HG02759 (cell line): ENCODE measurements at regions not wholly inside any gene's neighbourhood (a gene's known extent, or its start where the extent isn't known, plus 50 kb on each side); places are given as distances from the start of the nearest gene placed in this dataset.

Experiments used
- ATAC-seq: cut with Tn5 transposase; IDR thresholded peaks from one replicate; pipeline ENCODE4 v1.9.1; 2021; ENCODE audit warnings: mild to moderate bottlenecking, moderate library complexity; ENCODE audit not compliant: unreplicated experiment

DNA sequence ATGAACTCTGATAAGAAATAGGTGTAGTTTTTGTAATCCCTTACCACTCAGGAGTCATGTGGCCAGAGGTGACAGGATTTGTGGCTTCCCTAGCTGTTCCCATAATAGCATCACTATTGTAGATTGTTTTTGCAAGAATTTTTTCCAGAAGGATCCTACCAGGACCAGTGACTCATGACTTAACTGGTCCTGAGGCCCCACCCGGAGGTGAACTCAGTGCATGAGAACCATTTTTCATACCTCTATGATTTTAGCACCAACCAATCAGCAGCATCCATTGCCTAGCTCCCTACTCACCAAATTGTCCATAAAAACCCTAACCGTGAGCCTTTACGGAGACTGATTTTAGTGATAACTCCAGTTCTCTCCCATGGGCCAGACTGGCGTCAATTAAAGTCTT is 484.8 kb downstream of the PSAT1 start:
- ATAC-seq = no peak

DNA sequence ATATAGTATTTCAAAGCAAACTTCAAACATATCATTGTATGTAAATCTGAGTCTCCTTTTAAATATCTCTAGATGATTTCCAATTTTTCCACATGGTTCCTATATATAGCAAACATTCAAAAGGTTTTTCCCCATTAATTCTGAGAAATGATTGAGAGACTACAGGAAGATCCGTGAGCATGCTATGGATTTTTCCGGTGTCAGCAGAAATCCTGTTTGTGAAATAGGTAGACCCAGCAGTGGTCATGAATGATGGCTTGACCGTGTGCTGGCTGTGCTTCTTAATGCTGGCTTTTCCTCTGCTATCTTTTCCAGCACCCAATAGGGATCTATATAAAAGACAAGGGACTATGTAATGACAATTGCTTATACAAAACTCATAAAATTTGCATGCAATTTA is 485.3 kb downstream of the PSAT1 start:
- no peak for ATAC-seq

DNA sequence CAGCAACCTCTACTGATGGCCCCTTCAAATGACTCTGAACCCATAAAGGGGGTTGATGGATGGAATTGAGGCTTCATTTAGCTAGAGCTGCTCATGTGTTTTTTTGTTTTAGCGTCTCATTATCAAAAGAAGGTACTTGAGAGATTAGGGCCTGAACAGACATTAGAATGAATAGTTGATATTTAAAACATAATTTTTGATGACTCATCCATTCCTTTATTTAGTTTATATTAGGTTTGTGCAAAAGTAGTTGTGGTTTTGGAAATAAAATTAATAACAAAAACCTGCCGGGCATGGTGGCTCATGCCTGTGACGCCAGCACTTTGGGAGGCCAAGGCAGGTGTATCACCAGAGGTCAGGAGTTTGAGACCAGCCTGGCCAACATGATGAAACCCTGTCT is 485.9 kb downstream of the PSAT1 start:
- no peak for ATAC-seq

DNA sequence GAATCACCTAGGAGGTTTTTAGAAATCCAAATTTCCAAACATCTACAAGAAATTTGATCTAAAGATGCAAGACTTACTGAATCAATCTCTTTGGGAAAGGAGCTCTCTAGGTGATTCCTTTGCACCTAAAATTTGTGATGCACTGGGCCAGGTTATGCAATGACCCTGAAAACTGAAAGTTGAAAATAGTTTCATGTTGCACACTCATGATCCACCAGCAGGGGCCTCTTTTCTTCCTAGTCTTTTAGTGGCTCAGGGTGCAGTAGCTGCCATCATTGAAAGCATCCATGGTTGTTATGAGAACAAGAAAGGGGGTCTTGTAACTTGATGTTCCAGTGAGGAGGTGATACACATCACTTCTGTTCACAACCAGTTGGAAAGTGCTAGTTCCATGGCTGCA is 486.8 kb downstream of the PSAT1 start:
- no peak for ATAC-seq

DNA sequence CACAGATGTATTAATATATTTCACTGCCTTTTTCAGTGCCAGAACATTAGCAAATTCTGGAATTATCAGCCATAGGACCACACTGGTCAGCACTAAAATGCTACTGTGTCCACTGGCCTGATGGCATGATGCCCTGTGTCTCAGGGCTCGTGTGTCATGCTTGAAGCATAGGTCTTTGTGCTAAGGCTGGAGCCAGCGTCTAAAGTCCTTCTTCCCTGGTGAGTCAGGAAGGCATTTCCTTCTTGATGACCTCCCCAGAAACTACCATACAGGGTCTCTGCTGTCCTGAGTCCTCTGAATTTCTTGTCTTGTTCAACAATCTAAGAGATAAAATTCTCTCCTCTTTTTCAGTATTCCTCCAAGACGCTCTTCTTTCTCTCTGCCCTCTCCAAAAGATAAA is 489.9 kb downstream of the PSAT1 start:
- ATAC-seq = no peak

DNA sequence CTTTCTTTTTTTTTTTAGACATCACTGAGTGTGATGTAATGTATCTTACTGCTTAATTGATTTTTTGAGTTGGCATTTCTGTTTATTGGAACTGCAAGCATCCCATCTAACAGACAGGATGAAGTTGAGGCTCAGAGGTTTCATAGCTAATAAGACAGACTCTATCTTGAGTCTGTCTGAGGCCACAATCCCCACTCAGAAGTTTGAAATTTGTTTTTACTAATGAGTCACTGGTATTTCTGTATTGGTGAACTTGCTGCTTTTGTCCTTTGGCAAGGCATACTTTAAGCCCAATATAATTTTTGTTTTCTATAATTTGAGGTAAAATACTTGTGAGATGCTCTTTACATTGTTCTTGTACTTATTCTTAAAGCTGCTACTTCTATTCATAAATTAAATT is 491.2 kb downstream of the PSAT1 start:
- no peak for ATAC-seq

DNA sequence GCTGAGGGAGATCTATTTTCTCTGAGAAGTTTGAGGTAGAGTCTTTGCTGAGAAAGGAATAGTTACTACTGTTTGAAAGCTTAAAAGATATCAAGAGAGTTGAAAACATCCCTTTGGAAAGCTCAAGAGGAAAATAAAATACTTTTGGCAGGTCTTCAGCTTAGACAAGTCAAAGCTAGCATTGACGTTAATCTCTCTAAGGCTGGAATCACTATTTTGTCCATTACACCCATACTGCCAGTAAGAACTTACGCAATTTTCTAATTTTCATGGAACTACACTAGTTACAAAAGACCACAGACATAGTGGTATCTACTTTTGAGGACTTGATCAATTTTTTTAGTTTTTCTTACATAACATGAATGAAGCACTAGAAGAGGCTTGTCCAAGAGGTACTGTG is 494.9 kb downstream of the PSAT1 start:
- ATAC-seq = no peak

DNA sequence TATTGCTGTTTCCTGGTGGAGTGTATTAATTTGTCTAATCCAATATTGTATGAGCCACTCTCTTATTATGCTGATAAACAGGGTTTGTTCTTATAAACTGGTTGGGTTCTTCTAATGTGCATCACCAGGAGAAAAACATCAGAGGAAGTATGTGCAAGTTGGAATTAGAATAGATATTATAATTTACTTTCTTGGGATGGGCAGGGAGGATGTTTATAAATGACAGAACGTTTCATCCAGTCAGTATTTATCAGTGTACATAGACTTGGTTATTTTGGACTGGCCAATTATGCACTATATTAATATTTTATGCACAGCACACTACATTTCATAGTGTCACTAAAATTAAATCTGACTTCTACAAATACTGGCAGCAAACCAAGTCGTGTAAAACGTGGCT is 495.8 kb downstream of the PSAT1 start:
- ATAC-seq = no peak

DNA sequence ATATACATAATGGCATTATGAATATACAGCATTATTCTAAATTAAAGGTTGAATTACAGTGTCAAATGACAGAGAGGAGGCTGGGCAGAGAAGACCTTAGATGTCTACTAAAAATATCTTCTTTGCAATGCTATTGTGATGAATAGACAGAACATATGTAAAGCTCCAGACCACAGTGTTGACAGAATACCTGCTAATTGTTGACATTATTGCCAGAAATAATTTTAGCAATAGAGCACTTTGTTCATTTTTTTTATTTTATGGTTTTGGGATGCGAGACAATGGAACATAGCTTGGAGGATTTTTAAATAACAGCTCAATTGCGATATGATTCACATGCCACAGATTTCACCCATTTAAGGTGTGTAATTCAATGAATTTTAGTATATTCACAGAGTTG is 508.8 kb downstream of the PSAT1 start:
- ATAC-seq = no peak

DNA sequence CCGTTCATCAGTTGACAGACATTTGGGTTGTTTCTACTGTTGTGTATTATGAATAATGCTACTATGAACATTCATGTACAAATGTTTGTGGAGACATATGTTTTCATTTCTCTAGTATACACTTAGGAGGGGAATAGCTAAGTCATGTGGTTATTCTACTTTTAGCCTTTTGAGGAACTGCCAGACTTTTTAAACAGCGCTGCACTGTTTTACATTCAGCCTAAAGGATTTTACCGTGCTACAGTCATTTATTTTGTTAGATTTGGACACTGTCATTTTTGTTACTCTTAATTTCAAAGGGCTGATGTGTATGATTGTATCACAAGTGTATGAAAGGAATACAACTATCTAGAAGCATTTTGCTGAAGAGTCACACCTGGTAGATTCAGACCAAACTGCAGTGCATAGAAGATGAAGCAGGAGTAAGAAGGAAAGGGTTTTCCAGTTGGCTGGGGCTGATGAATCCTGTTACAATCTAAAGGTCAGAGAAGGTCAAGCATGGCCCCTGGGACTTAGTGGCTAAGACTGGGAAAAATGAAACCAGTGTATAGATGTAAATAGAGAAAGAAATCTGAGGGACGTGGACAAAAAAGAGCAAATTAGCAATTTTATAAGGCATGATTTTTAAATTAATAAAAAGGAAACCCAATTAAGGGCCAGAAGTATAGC is 509.7 kb downstream of the PSAT1 start:
- ATAC-seq = no peak

GRCh38 chr9:78807286-78807685 is 510.4 kb downstream of the PSAT1 start:
- no peak for ATAC-seq

DNA sequence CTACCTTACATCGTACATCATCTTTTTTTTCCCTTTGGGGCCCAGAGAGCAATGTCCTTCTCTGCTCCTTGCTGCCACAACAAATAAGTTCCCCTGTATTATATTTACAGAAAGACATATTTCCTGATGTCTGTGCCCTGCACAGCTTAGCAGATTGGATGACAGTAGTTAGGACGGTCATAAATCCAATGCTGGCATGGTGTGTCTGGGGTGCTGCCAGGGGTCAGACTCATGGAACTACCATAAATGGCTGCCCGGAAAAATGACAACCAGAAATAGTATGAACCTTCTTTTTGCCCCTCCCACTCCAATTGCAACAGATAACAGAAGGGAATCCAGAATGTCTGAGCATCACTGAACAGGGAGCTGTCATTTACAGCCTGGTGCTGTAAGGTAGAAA is 511.1 kb downstream of the PSAT1 start:
- ATAC-seq = no peak

DNA sequence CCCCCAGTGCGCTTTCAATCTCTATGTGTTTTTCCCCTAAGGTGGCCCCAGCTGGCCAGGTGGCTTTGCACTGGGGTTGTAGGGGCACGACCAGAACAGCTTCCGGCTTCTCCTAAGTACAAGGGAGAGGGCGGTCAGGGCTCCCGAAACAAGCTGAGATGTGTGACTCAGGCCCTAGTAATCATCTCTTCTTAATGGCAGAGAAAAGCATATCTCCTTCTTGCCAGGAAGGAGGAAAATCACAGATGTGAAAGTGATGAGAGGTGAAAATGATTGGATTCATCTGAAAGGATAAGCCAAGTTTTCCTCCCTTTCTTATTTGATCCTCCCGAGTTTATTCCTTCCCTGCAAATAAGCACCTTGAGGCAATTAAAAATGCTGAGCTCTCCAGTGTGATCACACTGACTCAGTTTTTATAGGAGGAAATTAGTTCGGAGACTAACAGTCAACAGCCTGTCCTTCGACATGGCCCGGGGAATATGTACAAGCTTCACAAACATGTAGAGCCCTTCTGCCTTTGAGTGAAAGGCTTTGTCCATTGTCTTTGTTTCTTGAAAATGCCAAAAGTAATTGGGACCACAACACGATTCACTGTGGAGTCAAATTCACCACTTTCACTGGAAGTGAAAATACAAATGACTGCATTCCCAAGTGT is 514.8 kb downstream of the PSAT1 start:
- ATAC-seq = no peak

GRCh38 chr9:78812665-78813064 is 515.7 kb downstream of the PSAT1 start:
- no peak for ATAC-seq

- ATAC-seq = no peak
Measured at GRCh38 chr9:78813602-78814180, 516.8 kb downstream of the PSAT1 start.

DNA sequence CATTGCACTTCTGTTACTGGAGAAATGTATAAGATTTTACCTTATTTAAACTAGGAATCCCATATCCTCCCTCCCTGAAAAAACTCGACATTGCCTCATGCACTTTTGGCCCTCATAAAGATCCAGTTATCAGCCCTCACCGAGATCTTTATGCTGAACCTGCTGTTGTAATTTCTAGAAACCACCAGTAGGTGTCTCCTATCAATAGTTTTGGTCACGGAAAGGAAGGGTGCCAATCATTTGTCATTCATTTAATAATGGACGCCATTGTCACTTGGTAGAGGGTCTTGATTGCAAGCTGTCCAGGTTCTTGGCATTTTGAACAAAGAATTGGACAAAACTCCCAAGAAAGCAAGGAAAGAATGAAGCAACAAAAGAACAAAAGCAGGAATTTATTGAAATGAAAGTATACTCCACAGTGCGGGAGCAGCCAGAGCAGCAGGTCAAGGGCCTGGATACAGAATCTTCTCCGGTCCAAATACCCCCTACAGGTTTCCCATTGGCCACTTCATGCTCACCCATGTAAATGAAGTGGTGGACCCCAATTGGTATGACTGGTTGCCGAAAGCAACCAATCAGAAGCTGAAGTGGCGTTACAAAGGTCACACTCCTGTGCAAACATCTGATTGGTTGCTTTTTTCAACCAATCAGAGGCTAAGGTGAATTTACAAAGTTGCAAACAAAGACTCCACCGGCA is 524.3 kb downstream of the PSAT1 start:
- ATAC-seq = peak; percentile 87

GRCh38 chr9:78826527-78826926 is 529.6 kb downstream of the PSAT1 start:
- no peak for ATAC-seq

DNA sequence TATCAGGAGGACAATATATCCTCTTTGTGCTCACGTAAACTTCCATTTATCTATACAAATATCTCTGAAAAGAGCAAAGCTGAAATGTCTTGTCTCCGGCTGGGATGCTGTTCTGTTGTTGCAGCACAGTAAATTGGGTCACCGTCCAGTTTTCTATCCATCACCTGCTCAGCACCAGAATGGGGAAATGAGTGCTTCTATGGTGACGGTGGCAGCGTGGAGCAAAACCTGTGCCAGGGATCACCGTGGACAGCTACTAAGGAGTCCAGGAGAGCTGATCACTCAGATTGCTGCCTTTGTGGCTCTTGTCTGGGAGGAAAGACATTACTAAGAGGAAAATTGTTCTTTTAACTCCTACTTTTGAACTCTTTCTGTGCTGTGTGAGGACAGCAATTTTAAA is 531.6 kb downstream of the PSAT1 start:
- no peak for ATAC-seq

DNA sequence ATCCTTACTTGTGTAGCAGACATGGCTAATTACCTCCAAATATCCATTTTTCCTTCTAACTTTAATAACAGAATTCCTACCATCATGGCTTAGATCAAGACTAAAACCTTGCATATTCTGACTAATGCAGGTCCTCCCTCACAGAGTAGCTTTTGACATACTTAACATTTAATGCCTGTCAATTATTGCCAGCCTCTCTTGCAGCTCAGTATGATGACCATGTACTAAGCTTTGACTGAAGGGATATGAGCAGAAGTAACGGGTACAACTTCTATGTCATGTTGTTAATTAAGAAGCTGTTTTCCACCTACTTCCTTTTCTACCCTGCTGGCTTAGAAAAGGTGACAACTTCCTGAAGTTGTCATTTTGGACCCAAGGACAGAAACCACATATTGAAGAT is 533.4 kb downstream of the PSAT1 start:
- no peak for ATAC-seq

GRCh38 chr9:78831726-78832125 is 534.8 kb downstream of the PSAT1 start:
- no peak for ATAC-seq

- no peak for ATAC-seq
Measured at GRCh38 chr9:78835928-78836450, 539.1 kb downstream of the PSAT1 start.

DNA sequence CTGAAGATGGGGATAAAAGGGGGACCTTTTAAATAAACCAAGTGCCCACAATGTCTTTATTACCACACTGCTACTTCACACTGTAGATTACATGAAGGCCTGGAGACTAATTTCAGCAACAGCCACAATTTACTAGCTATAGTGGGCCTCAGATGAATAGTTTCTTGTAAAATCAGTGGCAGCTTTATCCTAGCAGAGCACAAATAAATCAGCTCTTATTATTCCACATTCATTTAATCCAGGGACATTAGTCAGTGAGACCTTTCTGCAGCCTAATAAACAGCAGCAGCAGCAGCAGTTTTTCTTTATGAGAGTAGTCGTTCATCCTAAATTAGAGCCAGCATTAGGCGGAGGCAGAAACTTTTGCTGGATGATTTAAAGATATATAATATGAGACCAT is 542.3 kb downstream of the PSAT1 start:
- ATAC-seq = no peak
